ENCODE measurements at regions not wholly inside any gene's neighbourhood (a gene's known extent, or its start where the extent isn't known, plus 50 kb on each side); places are given as distances from the start of the nearest gene placed in this dataset.

DNA sequence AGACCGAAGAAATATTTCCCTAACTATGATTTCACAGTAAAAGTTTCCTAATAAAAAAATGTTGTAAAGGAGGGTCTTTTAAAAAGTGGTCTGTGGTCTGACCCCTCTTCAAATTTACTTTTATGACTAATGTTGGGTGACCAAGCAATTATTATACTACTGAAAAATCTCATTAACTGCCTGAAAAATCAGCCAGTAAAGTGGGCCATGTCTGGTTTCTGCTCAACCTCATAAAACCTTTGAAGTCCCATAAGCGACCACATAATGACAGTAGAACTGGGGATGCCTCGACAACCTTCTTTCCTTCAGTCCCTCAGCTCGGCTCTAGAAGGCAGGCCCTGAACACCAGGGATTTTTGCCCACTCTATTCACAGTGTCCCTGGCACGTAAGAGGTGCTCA lies 434.3 kb downstream of the EFNB2 start:
- Histone ChIP-seq H3K27ac (no peak overlapping the region), H3K27me3 (replicated peaks) (no peaks in the 10 kb centered on the region), H3K4me3 (ENCODE audit: low read depth, low read length) (no peak overlapping the region), H3K36me3 (replicated peaks) (no peaks in the 10 kb centered on the region)
- in situ Hi-C loops (cut with HindIII; ENCODE audit: low pct_ligation_motif_present, low sequenced_read_pairs) = no loop called here
- DNase-seq = no peak
- TF ChIP-seq, protein P1, sequence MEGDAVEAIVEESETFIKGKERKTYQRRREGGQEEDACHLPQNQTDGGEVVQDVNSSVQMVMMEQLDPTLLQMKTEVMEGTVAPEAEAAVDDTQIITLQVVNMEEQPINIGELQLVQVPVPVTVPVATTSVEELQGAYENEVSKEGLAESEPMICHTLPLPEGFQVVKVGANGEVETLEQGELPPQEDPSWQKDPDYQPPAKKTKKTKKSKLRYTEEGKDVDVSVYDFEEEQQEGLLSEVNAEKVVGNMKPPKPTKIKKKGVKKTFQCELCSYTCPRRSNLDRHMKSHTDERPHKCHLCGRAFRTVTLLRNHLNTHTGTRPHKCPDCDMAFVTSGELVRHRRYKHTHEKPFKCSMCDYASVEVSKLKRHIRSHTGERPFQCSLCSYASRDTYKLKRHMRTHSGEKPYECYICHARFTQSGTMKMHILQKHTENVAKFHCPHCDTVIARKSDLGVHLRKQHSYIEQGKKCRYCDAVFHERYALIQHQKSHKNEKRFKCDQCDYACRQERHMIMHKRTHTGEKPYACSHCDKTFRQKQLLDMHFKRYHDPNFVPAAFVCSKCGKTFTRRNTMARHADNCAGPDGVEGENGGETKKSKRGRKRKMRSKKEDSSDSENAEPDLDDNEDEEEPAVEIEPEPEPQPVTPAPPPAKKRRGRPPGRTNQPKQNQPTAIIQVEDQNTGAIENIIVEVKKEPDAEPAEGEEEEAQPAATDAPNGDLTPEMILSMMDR (IDR thresholded peaks at IDR 0.05; ENCODE audit: low read depth, low read length, missing control alignments) = no peak

DNA sequence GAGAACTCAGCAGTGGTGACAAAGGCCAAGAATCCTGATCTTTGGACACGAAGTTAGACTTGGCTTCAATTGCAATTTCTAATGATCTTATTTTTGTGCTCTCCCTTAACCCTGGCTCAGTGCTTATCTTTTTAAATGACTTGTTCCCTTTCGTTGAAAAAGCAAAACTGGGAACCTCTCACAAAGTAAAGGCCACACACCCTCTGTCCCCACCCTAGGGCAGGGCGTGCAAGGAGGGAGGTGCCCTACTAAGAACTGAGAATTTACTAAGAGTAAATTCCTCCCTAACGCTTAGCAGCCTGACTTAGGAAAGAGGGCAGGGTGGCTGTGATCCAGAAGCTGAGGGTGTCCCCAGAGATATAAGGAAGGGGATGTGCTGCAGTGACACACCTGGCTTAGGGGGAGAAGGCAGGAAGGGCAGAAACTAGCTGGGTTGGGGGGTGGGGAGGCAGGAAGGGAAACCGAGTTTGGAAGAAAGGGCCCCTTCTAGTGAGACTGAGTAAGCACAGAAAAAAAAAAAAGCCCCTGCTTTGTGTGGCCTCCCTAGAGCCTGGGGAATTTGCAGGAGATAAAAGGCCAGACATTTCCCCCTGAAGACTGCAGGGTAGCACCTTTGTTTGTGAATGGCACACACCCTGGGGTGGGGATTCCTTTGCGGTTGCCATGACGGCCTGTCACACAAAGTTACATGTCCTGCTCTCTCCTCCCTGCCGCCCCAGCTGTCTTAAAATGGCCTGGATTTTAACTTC lies 435.1 kb downstream of the EFNB2 start:
- Histone ChIP-seq H3K36me3 (replicated peaks) (no peaks in the 10 kb centered on the region), H3K27me3 (replicated peaks) (no peaks in the 10 kb centered on the region), H3K4me3 (ENCODE audit: low read depth, low read length) (no peak overlapping the region), H3K27ac (no peak overlapping the region)
- no peak for DNase-seq
- TF ChIP-seq, protein P1 (IDR thresholded peaks at IDR 0.05; ENCODE audit: low read depth, low read length, missing control alignments) = no peak
- in situ Hi-C loops (cut with HindIII; ENCODE audit: low pct_ligation_motif_present, low sequenced_read_pairs) = no loop called here

DNA sequence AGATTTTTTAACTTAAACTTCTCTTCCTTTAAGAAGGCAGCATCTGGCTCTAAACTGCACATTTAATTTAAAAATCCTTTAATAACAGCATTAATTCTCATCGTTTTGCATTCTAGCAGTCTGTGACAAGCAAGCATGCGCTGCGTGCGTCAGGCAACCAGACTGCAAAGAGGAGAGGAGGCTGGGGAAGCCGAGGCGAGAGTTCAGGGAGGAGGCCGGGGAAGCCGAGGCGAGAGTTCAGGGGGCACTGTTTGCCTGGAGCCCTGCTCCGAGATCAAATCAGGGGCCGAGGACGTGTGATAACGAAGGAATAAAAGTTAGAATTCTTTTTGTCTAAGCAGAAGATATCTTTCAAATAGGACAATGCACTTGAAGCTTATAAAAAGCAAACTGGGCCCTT lies 435.7 kb downstream of the EFNB2 start:
- no peak for DNase-seq
- no peaks in the 10 kb centered on the region for H3K27me3 ChIP-seq (replicated peaks)
- in situ Hi-C loops (cut with HindIII; ENCODE audit: low pct_ligation_motif_present, low sequenced_read_pairs) = no loop called here
- TF ChIP-seq, protein P1 (IDR thresholded peaks at IDR 0.05; ENCODE audit: low read depth, low read length, missing control alignments) = no peak
- H3K27ac ChIP-seq = no peak overlapping the region
- H3K36me3 ChIP-seq (replicated peaks) = no peaks in the 10 kb centered on the region
- H3K4me3 ChIP-seq (ENCODE audit: low read depth, low read length) = no peak overlapping the region

DNA sequence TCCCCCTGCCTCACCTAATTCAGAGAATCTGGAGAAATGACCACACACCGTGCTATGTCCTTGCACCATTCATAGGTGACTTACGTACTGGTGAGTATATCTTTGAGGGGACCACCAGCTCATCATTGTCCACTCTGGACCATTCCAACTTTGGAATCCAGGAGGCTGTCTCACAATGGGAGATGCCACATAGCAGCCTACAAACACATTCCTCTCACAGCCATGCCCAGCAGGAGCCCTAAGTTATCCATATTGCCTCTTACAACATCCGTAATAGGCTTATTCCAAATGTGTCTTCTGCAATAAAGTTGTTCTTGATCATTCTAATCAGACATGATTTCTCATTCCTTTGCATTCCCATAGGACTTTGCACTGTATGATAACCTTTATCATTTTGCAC lies 436.7 kb downstream of the EFNB2 start:
- H3K36me3 ChIP-seq (replicated peaks) = no peaks in the 10 kb centered on the region
- H3K27ac ChIP-seq = no peak overlapping the region
- TF ChIP-seq, protein P1 (IDR thresholded peaks at IDR 0.05; ENCODE audit: low read depth, low read length, missing control alignments) = no peak
- no peak overlapping the region for H3K4me3 ChIP-seq (ENCODE audit: low read depth, low read length)
- no peaks in the 10 kb centered on the region for H3K27me3 ChIP-seq (replicated peaks)
- DNase-seq = no peak
- in situ Hi-C loops (cut with HindIII; ENCODE audit: low pct_ligation_motif_present, low sequenced_read_pairs) = no loop called here

DNA sequence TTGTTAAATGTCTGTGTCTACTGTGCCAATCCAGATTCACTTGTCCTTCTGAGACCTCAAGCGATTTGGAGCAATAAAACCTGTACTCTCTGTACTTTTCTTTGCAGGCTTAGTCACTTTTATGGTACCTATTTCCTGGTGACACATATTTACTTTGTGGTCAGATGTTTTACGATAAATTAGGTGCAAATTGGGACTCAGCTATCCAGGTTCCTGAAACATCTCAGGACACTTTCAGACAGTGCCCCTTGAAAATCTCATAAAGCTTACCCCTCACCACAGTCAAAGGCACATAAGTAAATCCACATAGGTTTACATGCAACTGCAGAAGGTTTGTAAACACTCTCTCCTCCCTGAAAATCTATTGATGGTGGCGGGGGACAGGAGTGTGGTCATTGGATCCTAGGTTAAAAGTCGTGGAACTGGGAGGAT lies 438.8 kb downstream of the EFNB2 start:
- Histone ChIP-seq H3K4me3 (ENCODE audit: low read depth, low read length) (no peak overlapping the region), H3K27me3 (replicated peaks) (no peaks in the 10 kb centered on the region), H3K27ac (no peak overlapping the region), H3K36me3 (replicated peaks) (no peaks in the 10 kb centered on the region)
- in situ Hi-C loops (cut with HindIII; ENCODE audit: low pct_ligation_motif_present, low sequenced_read_pairs) = no loop called here
- TF ChIP-seq, protein P1 (IDR thresholded peaks at IDR 0.05; ENCODE audit: low read depth, low read length, missing control alignments) = no peak
- DNase-seq = no peak

DNA sequence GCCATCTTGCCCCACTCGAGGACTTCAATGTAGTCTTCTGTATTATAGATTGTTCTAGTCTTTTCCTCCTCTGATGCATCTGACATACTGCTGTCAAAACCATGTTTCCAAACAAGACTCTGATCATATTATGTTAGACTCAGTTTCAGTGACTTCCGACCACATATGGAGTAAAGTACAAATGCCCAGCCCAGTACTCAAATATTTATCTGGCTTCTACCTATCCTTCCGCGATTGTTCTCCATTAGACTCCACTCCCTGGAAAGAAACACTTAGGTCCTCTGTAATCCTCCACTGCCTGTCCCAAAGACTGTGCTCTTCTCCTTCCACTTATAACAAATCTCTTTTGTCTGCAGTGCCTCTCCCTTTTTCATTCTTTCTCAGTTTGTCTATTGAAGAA lies 439.5 kb downstream of the EFNB2 start:
- Histone ChIP-seq H3K36me3 (replicated peaks) (no peaks in the 10 kb centered on the region), H3K27ac (no peak overlapping the region), H3K4me3 (ENCODE audit: low read depth, low read length) (no peak overlapping the region), H3K27me3 (replicated peaks) (no peaks in the 10 kb centered on the region)
- in situ Hi-C loops (cut with HindIII; ENCODE audit: low pct_ligation_motif_present, low sequenced_read_pairs) = no loop called here
- no peak for DNase-seq
- TF ChIP-seq, protein P1 (IDR thresholded peaks at IDR 0.05; ENCODE audit: low read depth, low read length, missing control alignments) = no peak

Measured in brain microvascular endothelial cell (primary cell).